ENCODE measurements at regions not wholly inside any gene's neighbourhood (a gene's known extent, or its start where the extent isn't known, plus 50 kb on each side); places are given as distances from the start of the nearest gene placed in this dataset.
"Not testable (repeated sequence)": the region's sequence is repeated elsewhere in the genome, so short reads cannot be mapped to it uniquely, and the experiment has no call there.

GRCh38 chr15:45790325-45790943 lies 155.6 kb downstream of the SQOR start:
- peaks cover 0 to 7% of the 10 kb centered on the region in 2 donors for H3K4me1 ChIP-seq (replicated peaks in 1 of 2)
- no peak overlapping the region for H3K4me3 ChIP-seq
- in situ Hi-C loops (cut with MboI; ENCODE audit: low pct_unique_long_range_greater_than_20kb in 2 of 9, low sequenced_read_pairs in 9 of 9, unreplicated experiment in 9 of 9): loop anchor here in 2 of 9 experiments (10.0 kb wide), 1 partner anchor 76 kb away; no protein-coding TSS in a partner anchor
- peak in 6 of 8 experiments; percentile 38 to 94 (median 72) for ATAC-seq (replicated peaks in 6 of 8)
- 0 to 83% (median 45%) methylated on average over 1 to 4 of the region's 4 CpGs for WGBS, 10 experiments
- H3K27ac ChIP-seq: no peak overlapping the region

GRCh38 chr15:45794304-45794703 lies 159.5 kb downstream of the SQOR start:
- H3K4me3 ChIP-seq: no peak overlapping the region
- in situ Hi-C loops (cut with MboI; ENCODE audit: low pct_unique_long_range_greater_than_20kb in 2 of 9, low sequenced_read_pairs in 9 of 9, unreplicated experiment in 9 of 9): loop anchor here in 2 of 9 experiments (10.0 kb wide), 1 partner anchor 80 kb away; no protein-coding TSS in a partner anchor
- peaks cover 4 to 18% of the 10 kb centered on the region in 2 donors for H3K4me1 ChIP-seq (replicated peaks in 1 of 2)
- H3K27ac ChIP-seq: no peak overlapping the region
- ATAC-seq (replicated peaks in 6 of 8): no peak

- WGBS, 10 experiments: 0 to 92% (median 43%) methylated on average over 1 to 6 of the region's 6 CpGs; no CpG with 5 or more reads in 1 of the 10 experiments
- Histone ChIP-seq H3K4me3 (no peak overlapping the region), H3K27ac (no peak overlapping the region), H3K4me1 (replicated peaks in 1 of 2) (peaks cover 6 to 23% of the 10 kb centered on the region in 2 donors)
- in situ Hi-C loops (cut with MboI; ENCODE audit: low pct_unique_long_range_greater_than_20kb in 2 of 9, low sequenced_read_pairs in 9 of 9, unreplicated experiment in 9 of 9): loop anchor here in 2 of 9 experiments (10.0 kb wide), 1 partner anchor 80 kb away; no protein-coding TSS in a partner anchor
- ATAC-seq (replicated peaks in 6 of 8): peak in 3 of 8 experiments; percentile 38 to 66 (median 64)
These were observed 160.0 kb downstream of the SQOR start for GRCh38 chr15:45794712-45795439.

GRCh38 chr15:45795440-45796069 lies 160.7 kb downstream of the SQOR start:
- no peak overlapping the region for H3K27ac ChIP-seq
- WGBS, 10 experiments: 0 to 42% (median 9%) methylated on average over 1 to 3 of the region's 3 CpGs; no CpG with 5 or more reads in 3 of the 10 experiments
- in situ Hi-C loops (cut with MboI; ENCODE audit: low pct_unique_long_range_greater_than_20kb in 2 of 9, low sequenced_read_pairs in 9 of 9, unreplicated experiment in 9 of 9): loop anchor here in 2 of 9 experiments (10.0 kb wide), 1 partner anchor 81 kb away; no protein-coding TSS in a partner anchor
- H3K4me1 ChIP-seq (replicated peaks in 1 of 2): peaks cover 6 to 23% of the 10 kb centered on the region in 2 donors
- H3K4me3 ChIP-seq: no peak overlapping the region
- peak; percentile 52 to 83 (median 70) for ATAC-seq (replicated peaks in 6 of 8)

GRCh38 chr15:45796433-45796832 lies 161.6 kb downstream of the SQOR start:
- ATAC-seq (replicated peaks in 6 of 8): peak in 2 of 8 experiments; percentile 38 to 51
- no peak overlapping the region for H3K4me3 ChIP-seq
- H3K4me1 ChIP-seq (replicated peaks in 1 of 2): peaks cover 11 to 24% of the 10 kb centered on the region in 2 donors
- in situ Hi-C loops (cut with MboI; ENCODE audit: low pct_unique_long_range_greater_than_20kb in 2 of 9, low sequenced_read_pairs in 9 of 9, unreplicated experiment in 9 of 9): loop anchor here in 2 of 9 experiments (10.0 kb wide), 1 partner anchor 82 kb away; no protein-coding TSS in a partner anchor
- 20 to 80% (median 53%) methylated on average over 1 to 3 of the region's 3 CpGs; no CpG with 5 or more reads in 2 of the 10 experiments for WGBS, 10 experiments
- no peak overlapping the region for H3K27ac ChIP-seq

- ATAC-seq (replicated peaks in 6 of 8): peak in 2 of 8 experiments; percentile 41 to 42
- 17 to 87% (median 53%) methylated on average over 1 to 3 of the region's 3 CpGs; no CpG with 5 or more reads in 2 of the 10 experiments for WGBS, 10 experiments
- in situ Hi-C loops (cut with MboI; ENCODE audit: low pct_unique_long_range_greater_than_20kb in 2 of 9, low sequenced_read_pairs in 9 of 9, unreplicated experiment in 9 of 9): loop anchor here in 2 of 9 experiments (10.0 kb wide), 1 partner anchor 85 kb away; no protein-coding TSS in a partner anchor
These were observed 164.7 kb downstream of the SQOR start for GRCh38 chr15:45799508-45799907.

GRCh38 chr15:45801543-45801942 lies 166.7 kb downstream of the SQOR start:
- H3K4me3 ChIP-seq: no peak overlapping the region
- 55 to 100% (median 83%) methylated on average over 1 to 4 of the region's 4 CpGs; no CpG with 5 or more reads in 2 of the 10 experiments for WGBS, 10 experiments
- ATAC-seq (replicated peaks in 6 of 8): no peak
- H3K27ac ChIP-seq: no peak overlapping the region
- H3K4me1 ChIP-seq (replicated peaks in 1 of 2): peaks cover 21% of the 10 kb centered on the region in 2 donors
- in situ Hi-C loops (cut with MboI; ENCODE audit: low pct_unique_long_range_greater_than_20kb in 2 of 9, low sequenced_read_pairs in 9 of 9, unreplicated experiment in 9 of 9): no loop called here

More at GRCh38 chr15:45799508-45799907, 164.7 kb downstream of the SQOR start:
- H3K4me3 ChIP-seq: no peak overlapping the region
- H3K27ac ChIP-seq: no peak overlapping the region
- peaks cover 24 to 38% of the 10 kb centered on the region in 2 donors for H3K4me1 ChIP-seq (replicated peaks in 1 of 2)

GRCh38 chr15:45802140-45802539 lies 167.3 kb downstream of the SQOR start:
- in situ Hi-C loops (cut with MboI; ENCODE audit: low pct_unique_long_range_greater_than_20kb in 2 of 9, low sequenced_read_pairs in 9 of 9, unreplicated experiment in 9 of 9): no loop called here
- H3K4me1 ChIP-seq (replicated peaks in 1 of 2): peaks cover 20 to 21% of the 10 kb centered on the region in 2 donors
- H3K27ac ChIP-seq: no peak overlapping the region
- WGBS, 10 experiments: 28 to 80% (median 57%) methylated on average over 1 to 3 of the region's 3 CpGs; no CpG with 5 or more reads in 1 of the 10 experiments
- no peak overlapping the region for H3K4me3 ChIP-seq
- peak in 5 of 8 experiments; percentile 32 to 80 (median 43) for ATAC-seq (replicated peaks in 6 of 8)

- no peak overlapping the region for H3K4me3 ChIP-seq
- ATAC-seq (replicated peaks in 6 of 8): no peak
- no peak overlapping the region for H3K27ac ChIP-seq
- WGBS, 10 experiments: 32 to 100% (median 93%) methylated on average over 1 to 3 of the region's 3 CpGs; no CpG with 5 or more reads in 5 of the 10 experiments
- H3K4me1 ChIP-seq (replicated peaks in 1 of 2): peaks cover 20 to 21% of the 10 kb centered on the region in 2 donors
- in situ Hi-C loops (cut with MboI; ENCODE audit: low pct_unique_long_range_greater_than_20kb in 2 of 9, low sequenced_read_pairs in 9 of 9, unreplicated experiment in 9 of 9): no loop called here
These were observed 169.2 kb downstream of the SQOR start for GRCh38 chr15:45804028-45804427.

GRCh38 chr15:45810201-45810600 lies 175.4 kb downstream of the SQOR start:
- ATAC-seq (replicated peaks in 6 of 8): no peak
- H3K4me3 ChIP-seq: no peak overlapping the region

GRCh38 chr15:45812200-45812599 lies 177.4 kb downstream of the SQOR start:
- in situ Hi-C loops (cut with MboI; ENCODE audit: low pct_unique_long_range_greater_than_20kb in 2 of 9, low sequenced_read_pairs in 9 of 9, unreplicated experiment in 9 of 9): no loop called here
- WGBS, 10 experiments: 0 to 100% (median 68%) methylated on average over 1 to 4 of the region's 4 CpGs; no CpG with 5 or more reads in 1 of the 10 experiments
- ATAC-seq (replicated peaks in 6 of 8): peak in 1 of 8 experiments; percentile 42
- Histone ChIP-seq H3K4me3 (no peak overlapping the region), H3K4me1 (replicated peaks in 1 of 2) (no peaks in the 10 kb centered on the region), H3K27ac (no peak overlapping the region)

More at GRCh38 chr15:45810201-45810600, 175.4 kb downstream of the SQOR start:
- no peak overlapping the region for H3K27ac ChIP-seq
- H3K4me1 ChIP-seq (replicated peaks in 1 of 2): no peaks in the 10 kb centered on the region
- WGBS, 10 experiments: 0 to 100% (median 40%) methylated on average over 2 to 5 of the region's 7 CpGs; no CpG with 5 or more reads in 2 of the 10 experiments
- in situ Hi-C loops (cut with MboI; ENCODE audit: low pct_unique_long_range_greater_than_20kb in 2 of 9, low sequenced_read_pairs in 9 of 9, unreplicated experiment in 9 of 9): no loop called here

GRCh38 chr15:45817578-45817977 lies 182.7 kb downstream of the SQOR start:
- ATAC-seq (replicated peaks in 6 of 8); H3K4me3 ChIP-seq; H3K4me1 ChIP-seq (replicated peaks in 1 of 2); H3K27ac ChIP-seq; in situ Hi-C loops (cut with MboI; ENCODE audit: low pct_unique_long_range_greater_than_20kb in 2 of 9, low sequenced_read_pairs in 9 of 9, unreplicated experiment in 9 of 9): not testable (repeated sequence)
- WGBS, 10 experiments: 0 to 85% (median 25%) methylated on average over 1 to 2 of the region's 2 CpGs; no CpG with 5 or more reads in 1 of the 10 experiments

Data from motor neuron (in vitro differentiated cells).